Astrocyte (in vitro differentiated cells and primary cell): ENCODE measurements at regions not wholly inside any gene's neighbourhood (a gene's known extent, or its start where the extent isn't known, plus 50 kb on each side); places are given as distances from the start of the nearest gene placed in this dataset.

Experiments used
- DNase-seq: peaks from one replicate; pipeline ENCODE4 v3.0.0-alpha.2; 2010; ENCODE audit warnings: low read depth
- FAIRE-seq: peaks from 2 replicates; lab custom pipeline; 2011; peaks lifted over from hg19 to GRCh38; lab: Jason Lieb, UNC
- H2AFZ ChIP-seq: 2 replicates; pipeline ENCODE4 v1.6.0; 2012; ENCODE audit warnings: low read depth, low read length, inconsistent platforms
- H3K27ac ChIP-seq: 2 replicates; pipeline ENCODE4 v1.5.1; 2011; ENCODE audit warnings: low read depth, low read length, inconsistent platforms
- H3K27me3 ChIP-seq: 2 replicates; pipeline ENCODE4 v1.6.0; 2011; ENCODE audit warnings: low read length, inconsistent platforms; ENCODE audit not compliant: insufficient read depth
- H3K36me3 ChIP-seq: 2 replicates; pipeline ENCODE4 v1.5.1; 2011; ENCODE audit warnings: low read length, inconsistent platforms; ENCODE audit not compliant: insufficient read depth
- H3K4me1 ChIP-seq: 2 replicates; pipeline ENCODE4 v1.5.1; 2011; ENCODE audit warnings: low read length, inconsistent platforms; ENCODE audit not compliant: insufficient read depth
- H3K4me2 ChIP-seq: 2 replicates; pipeline ENCODE4 v1.6.0; 2012; ENCODE audit warnings: low read length, inconsistent platforms
- H3K4me3 ChIP-seq: 2 replicates; pipeline ENCODE4 v1.5.1; 2011; ENCODE audit warnings: low read depth, mild to moderate bottlenecking, low read length, inconsistent platforms; ENCODE audit not compliant: insufficient read depth
- H3K79me2 ChIP-seq: 2 replicates; pipeline ENCODE4 v1.6.0; 2012; ENCODE audit warnings: mild to moderate bottlenecking, low read length, inconsistent platforms; ENCODE audit not compliant: insufficient read depth
- H3K9ac ChIP-seq: 2 replicates; pipeline ENCODE4 v1.6.0; 2012; ENCODE audit warnings: mild to moderate bottlenecking, low read length, inconsistent platforms
- H3K9me3 ChIP-seq: 2 replicates; pipeline ENCODE4 v1.5.1; 2012; ENCODE audit warnings: low read depth, mild to moderate bottlenecking, low read length, inconsistent platforms; ENCODE audit not compliant: insufficient read depth
- H4K20me1 ChIP-seq: 2 replicates; pipeline ENCODE4 v1.6.0; 2012; ENCODE audit warnings: low read length, inconsistent platforms; ENCODE audit not compliant: insufficient read depth
- H3K27ac Mint-ChIP-seq: one replicate; pipeline ENCODE4 v1.8.0; 2021; ENCODE audit warnings: mild to moderate bottlenecking, mixed read lengths; ENCODE audit not compliant: unreplicated experiment
- H3K27me3 Mint-ChIP-seq: one replicate; pipeline ENCODE4 v1.8.0; 2021; ENCODE audit warnings: low read depth, mixed read lengths; ENCODE audit not compliant: unreplicated experiment
- H3K36me3 Mint-ChIP-seq: one replicate; pipeline ENCODE4 v1.8.0; 2021; ENCODE audit warnings: low read depth, mixed read lengths; ENCODE audit not compliant: unreplicated experiment
- H3K4me1 Mint-ChIP-seq: one replicate; pipeline ENCODE4 v1.8.0; 2021; ENCODE audit warnings: low read depth, mixed read lengths; ENCODE audit not compliant: unreplicated experiment
- H3K4me3 Mint-ChIP-seq: one replicate; pipeline ENCODE4 v1.8.0; 2021; ENCODE audit warnings: mild to moderate bottlenecking, moderate library complexity, mixed read lengths; ENCODE audit not compliant: unreplicated experiment
- H3K9me3 Mint-ChIP-seq: one replicate; pipeline ENCODE4 v1.8.0; 2021; ENCODE audit warnings: mild to moderate bottlenecking, mixed read lengths; ENCODE audit not compliant: unreplicated experiment
- EZH2 ChIP-seq: IDR thresholded peaks from 2 replicates; pipeline ENCODE4 v1.6.1; 2012; ENCODE audit warnings: mild to moderate bottlenecking, low read length, inconsistent platforms; ENCODE audit not compliant: insufficient read depth
- TF ChIP-seq, protein P1 (sequence below): IDR thresholded peaks from 2 replicates; pipeline ENCODE4 v1.5.1; 2011; ENCODE audit warnings: low read depth, mild to moderate bottlenecking, inconsistent platforms, low read length, moderate library complexity; ENCODE audit not compliant: insufficient read depth

DNA sequence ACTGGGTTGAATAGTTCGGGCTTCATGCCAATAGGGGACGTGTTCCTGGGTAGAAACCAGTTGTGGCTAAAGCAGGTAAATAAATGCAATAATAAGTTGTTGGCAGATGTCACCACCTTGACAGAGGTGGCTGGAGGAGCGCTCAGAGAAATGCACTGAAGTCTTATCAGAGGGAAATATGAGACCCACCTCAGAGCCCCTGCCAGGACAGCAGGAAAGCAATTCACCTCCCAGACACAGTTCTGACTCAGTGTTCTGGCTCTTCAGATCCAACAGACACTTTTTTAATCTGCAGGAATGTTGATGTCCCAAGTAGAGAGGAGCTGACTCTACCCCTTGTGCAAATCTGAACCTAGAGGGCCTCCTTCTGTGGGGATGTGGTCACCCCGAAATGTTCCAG, 687.1 kb upstream of the FBXO33 start:
- H4K20me1 ChIP-seq, result no peaks in the 10 kb centered on the region
- Mint-ChIP-seq H3K27me3 (no peaks in the 10 kb centered on the region), H3K36me3 (no peaks in the 10 kb centered on the region), H3K9me3 (no peaks in the 10 kb centered on the region), H3K27ac (no peak overlapping the region), H3K4me3 (no peak overlapping the region), H3K4me1 (peaks cover 28% of the 10 kb centered on the region)
- H2AFZ ChIP-seq, result no peak overlapping the region
- no peak overlapping the region for H3K4me3 ChIP-seq
- no peak overlapping the region for H3K9ac ChIP-seq
- H3K27ac ChIP-seq, result no peak overlapping the region
- peak; percentile 63 for DNase-seq
- H3K79me2 ChIP-seq, result no peaks in the 10 kb centered on the region
- H3K4me2 ChIP-seq, result no peak overlapping the region
- no peaks in the 10 kb centered on the region for H3K4me1 ChIP-seq
- H3K9me3 ChIP-seq, result no peaks in the 10 kb centered on the region
- TF ChIP-seq EZH2, result no peak
- TF ChIP-seq, protein P1, sequence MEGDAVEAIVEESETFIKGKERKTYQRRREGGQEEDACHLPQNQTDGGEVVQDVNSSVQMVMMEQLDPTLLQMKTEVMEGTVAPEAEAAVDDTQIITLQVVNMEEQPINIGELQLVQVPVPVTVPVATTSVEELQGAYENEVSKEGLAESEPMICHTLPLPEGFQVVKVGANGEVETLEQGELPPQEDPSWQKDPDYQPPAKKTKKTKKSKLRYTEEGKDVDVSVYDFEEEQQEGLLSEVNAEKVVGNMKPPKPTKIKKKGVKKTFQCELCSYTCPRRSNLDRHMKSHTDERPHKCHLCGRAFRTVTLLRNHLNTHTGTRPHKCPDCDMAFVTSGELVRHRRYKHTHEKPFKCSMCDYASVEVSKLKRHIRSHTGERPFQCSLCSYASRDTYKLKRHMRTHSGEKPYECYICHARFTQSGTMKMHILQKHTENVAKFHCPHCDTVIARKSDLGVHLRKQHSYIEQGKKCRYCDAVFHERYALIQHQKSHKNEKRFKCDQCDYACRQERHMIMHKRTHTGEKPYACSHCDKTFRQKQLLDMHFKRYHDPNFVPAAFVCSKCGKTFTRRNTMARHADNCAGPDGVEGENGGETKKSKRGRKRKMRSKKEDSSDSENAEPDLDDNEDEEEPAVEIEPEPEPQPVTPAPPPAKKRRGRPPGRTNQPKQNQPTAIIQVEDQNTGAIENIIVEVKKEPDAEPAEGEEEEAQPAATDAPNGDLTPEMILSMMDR, result no peak
- no peaks in the 10 kb centered on the region for H3K27me3 ChIP-seq
- no peak for FAIRE-seq
- H3K36me3 ChIP-seq, result no peaks in the 10 kb centered on the region

DNA sequence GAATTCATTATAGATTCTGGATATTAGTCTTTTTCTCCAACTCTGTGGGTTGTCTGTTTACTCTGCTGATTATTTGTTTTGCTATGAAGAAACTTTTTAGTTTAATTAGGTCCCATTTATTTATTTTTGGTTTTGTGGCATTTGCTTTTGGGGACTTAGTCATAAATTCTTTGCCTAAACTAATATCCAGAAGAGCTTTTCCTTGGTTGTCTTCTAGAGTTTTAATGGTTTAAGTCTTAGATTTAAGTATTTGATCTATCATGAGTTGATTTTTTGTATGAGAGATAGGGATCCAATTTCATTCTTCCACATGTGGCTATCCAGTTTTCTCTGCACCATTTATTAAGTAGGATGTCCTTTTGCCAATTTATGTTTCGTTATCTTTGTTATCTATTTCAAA, 683.4 kb upstream of the FBXO33 start:
- Mint-ChIP-seq H3K4me3 (no peak overlapping the region), H3K36me3 (no peaks in the 10 kb centered on the region), H3K27ac (no peak overlapping the region), H3K9me3 (no peaks in the 10 kb centered on the region), H3K27me3 (no peaks in the 10 kb centered on the region), H3K4me1 (peaks cover 9% of the 10 kb centered on the region)
- Histone ChIP-seq H3K9ac (no peak overlapping the region), H3K27ac (no peak overlapping the region), H4K20me1 (no peaks in the 10 kb centered on the region), H3K27me3 (no peaks in the 10 kb centered on the region), H3K9me3 (no peaks in the 10 kb centered on the region), H3K36me3 (no peaks in the 10 kb centered on the region), H3K79me2 (no peaks in the 10 kb centered on the region), H2AFZ (no peak overlapping the region), H3K4me1 (no peaks in the 10 kb centered on the region), H3K4me2 (no peak overlapping the region), H3K4me3 (no peak overlapping the region)
- TF ChIP-seq, protein P1, result no peak
- TF ChIP-seq EZH2, result no peak
- FAIRE-seq (no peak), DNase-seq (no peak)

DNA sequence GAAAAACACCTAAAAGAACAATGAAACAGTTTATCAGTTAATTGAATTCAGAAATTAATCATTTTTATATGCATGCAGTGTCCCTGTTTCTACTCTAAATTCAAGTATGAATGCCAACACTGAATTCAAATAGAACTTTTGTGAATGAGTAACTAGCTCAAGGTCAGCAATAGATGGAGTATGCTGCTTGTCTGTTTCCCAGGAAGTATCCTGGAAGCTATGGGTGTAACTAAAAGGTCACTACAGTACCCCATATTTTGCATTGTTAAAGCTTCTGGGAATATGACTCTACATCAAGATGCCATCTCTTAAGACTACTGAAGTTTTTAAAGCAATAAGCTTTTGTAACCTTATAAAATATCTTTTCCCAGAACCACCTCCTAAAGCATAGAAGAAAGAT, 681.4 kb upstream of the FBXO33 start:
- DNase-seq (no peak), FAIRE-seq (no peak)
- Histone ChIP-seq H3K4me1 (no peaks in the 10 kb centered on the region), H4K20me1 (no peaks in the 10 kb centered on the region), H3K27me3 (no peaks in the 10 kb centered on the region), H3K27ac (no peak overlapping the region), H3K4me2 (no peak overlapping the region), H3K79me2 (no peaks in the 10 kb centered on the region), H3K4me3 (no peak overlapping the region), H3K9me3 (no peaks in the 10 kb centered on the region), H3K36me3 (no peaks in the 10 kb centered on the region), H3K9ac (no peak overlapping the region), H2AFZ (no peak overlapping the region)
- no peak for TF ChIP-seq EZH2
- TF ChIP-seq, protein P1, result no peak
- no peaks in the 10 kb centered on the region for H3K36me3 Mint-ChIP-seq
- H3K27me3 Mint-ChIP-seq, result no peaks in the 10 kb centered on the region
- H3K4me3 Mint-ChIP-seq, result no peak overlapping the region
- H3K4me1 Mint-ChIP-seq, result no peaks in the 10 kb centered on the region
- H3K9me3 Mint-ChIP-seq, result no peaks in the 10 kb centered on the region
- no peak overlapping the region for H3K27ac Mint-ChIP-seq
